ENCODE measurements at regions not wholly inside any gene's neighbourhood (a gene's known extent, or its start where the extent isn't known, plus 50 kb on each side); places are given as distances from the start of the nearest gene placed in this dataset.

DNA sequence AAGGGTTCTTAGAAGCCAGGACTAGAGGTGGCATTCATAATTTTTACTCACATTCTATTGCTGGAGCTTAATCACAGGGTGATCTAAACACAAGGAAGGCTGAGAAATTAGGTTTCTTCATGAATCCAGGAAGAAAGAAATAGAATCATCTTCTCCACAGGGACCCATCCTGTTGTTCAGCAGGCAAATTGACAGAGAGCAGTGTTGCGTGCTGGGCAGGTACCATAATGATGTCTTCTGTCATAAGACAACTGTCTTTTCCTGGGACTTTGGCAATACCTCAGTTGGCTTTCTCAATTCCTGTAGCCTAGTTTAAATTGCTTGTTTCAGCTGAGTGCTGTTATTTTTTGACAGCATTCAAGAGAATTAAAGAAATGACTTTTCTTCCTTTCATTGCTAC lies 468.0 kb upstream of the SYT1 start:
- intact Hi-C loops (cut with DNase I): no loop called here
- ATAC-seq (ENCODE audit: poor library complexity): no peak

DNA sequence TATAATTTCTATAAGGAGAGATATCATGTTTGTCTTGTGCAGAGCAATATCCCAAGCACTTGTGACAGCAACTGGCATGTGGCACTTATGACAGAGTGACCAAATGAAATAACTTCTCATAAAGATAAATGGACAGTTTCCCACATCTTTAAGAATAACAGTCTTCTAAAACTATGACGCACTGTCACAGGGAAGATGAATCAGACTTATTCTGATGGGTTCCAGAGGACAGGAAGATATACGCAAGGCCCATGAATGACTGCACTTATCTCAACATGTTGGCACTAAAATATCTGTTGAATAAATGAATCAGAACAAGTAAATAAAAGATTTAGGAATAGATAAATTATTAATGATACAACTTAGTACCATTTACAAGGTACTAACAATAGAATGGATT lies 465.8 kb upstream of the SYT1 start:
- DNase-seq (no peak), ATAC-seq (ENCODE audit: poor library complexity) (no peak)
- intact Hi-C loops (cut with DNase I): no loop called here

More for the DNA sequence above, 468.0 kb upstream of the SYT1 start:
- DNase-seq: no peak

DNA sequence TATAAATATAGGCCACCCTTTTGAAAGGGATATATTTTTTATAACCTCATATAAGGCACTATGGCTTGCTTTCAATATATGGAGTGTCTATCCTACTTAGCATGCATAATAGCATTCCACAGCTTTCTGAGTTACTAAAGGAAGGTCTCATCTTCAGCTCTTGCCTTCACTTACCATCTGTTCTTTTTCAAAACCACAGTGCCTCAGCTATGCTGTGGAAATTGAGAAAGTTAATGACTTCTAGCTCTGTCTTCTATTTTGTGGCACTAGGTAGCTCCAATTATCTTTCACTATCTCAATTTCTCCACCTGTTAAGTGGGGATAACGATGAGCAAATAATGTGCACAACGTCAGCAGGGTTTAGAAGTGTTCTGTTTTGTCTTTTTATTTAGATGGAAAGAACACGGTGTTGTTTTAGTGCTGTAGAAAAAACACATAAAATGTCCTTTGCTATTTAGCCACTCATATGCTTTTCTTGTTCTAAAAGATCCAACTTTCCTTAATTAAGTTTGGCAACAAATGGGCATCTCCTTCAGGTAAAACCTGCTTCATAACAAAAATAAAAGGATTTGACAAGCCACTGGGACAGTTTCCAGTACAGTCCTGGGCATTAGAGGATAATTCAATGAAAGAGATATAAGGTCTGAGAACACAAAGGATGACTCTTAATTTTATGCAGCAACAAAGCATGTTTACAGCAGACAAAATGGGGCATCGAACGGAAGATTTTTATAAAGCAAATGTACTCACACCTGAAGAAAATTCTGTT lies 462.0 kb upstream of the SYT1 start:
- intact Hi-C loops (cut with DNase I): no loop called here
- ATAC-seq (ENCODE audit: poor library complexity) (no peak), DNase-seq (no peak)

DNA sequence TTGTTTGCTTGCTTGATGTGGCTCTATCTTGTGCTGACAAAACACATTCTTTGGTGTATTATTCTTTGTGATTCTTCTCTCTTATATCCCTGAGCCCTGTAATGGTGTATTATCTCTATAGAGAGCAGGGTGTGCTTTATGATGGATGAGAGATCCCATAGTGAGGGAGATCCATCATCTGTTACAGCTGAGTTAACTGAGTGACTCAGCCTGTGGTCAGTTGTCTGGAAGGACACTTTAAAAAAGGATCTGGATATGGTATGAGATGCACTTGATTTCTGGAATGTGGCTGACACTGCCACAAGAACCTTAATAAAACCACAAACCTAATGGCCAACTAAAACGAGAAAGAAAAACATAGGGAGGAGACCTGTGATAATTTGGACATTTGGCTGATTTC lies 461.4 kb upstream of the SYT1 start:
- no peak for DNase-seq
- intact Hi-C loops (cut with DNase I): no loop called here
- ATAC-seq (ENCODE audit: poor library complexity): no peak

DNA sequence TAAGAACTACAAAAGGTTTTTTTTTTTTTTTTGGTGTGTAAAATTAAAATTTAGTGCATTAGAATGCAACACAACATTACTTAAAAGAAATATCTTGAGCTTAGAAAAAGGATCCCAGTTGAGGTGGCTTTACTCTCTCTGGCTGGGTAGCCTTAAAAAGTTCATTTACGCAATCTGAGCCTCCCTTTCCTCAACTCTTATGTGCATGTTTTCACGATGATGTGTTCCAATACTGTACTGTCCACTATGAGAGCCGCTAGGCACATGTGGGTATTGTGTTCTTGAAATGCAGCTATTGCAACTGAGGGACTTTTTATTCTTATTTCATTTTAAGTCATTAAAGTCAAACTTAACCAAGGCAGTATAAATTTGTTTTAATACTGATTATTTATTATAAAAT lies 460.9 kb upstream of the SYT1 start:
- intact Hi-C loops (cut with DNase I): no loop called here
- ATAC-seq (ENCODE audit: poor library complexity) (no peak), DNase-seq (no peak)

DNA sequence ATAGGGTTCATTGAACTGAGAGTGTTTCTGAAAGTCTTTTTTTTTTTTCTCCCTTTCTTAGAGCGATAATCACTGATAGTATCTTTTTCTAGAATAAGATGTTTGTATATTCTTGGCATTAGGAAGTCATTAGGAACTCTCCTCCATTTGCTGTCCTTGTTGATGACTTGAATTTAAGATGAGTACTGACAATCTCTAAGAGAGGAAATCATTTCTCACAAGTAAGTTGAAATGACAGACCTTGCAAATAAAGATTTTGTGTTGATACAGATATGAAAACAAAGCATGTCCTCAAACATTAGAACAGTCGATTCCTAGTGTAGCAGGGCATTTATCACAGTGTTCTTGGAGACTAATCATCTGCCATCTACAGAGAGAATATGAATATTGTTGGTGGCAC lies 458.4 kb upstream of the SYT1 start:
- intact Hi-C loops (cut with DNase I): no loop called here
- DNase-seq: no peak
- no peak for ATAC-seq (ENCODE audit: poor library complexity)

DNA sequence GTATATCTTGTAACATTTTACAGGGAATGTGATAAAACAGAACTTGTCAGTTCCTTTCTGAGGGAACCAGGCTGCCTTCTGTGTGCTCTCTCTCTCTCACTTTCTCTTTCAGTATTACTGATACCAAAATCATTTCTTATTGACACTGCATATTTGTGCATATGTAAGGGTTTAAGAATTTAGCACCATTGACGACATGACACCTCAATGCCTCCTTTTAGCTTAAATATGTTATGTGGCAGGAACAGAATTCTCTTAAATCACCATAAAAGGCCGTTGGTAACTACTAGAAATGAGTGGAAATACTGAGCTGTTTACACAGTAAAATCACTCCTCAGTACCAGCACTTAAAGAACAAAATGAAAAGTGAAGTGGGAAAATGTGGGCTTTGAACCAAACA lies 457.7 kb upstream of the SYT1 start:
- ATAC-seq (ENCODE audit: poor library complexity): no peak
- intact Hi-C loops (cut with DNase I): no loop called here
- no peak for DNase-seq

DNA sequence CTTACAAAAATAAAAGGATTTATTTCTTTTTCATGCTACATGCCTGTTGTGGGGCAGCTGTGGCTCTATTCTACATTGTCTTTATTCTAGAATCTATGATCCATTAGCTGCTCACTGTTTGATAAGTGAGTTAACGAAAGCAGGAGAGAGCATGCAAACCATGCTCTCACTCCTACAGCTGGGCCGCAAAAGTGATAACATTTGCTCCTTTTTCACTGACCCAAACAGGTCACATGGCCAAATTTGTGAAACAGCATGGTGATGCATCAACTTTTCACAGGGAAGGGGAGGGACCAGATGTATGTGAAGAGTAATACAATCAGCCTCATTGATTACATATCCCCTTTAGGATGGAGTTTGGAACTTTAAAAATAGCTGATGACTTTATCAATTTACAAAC lies 456.9 kb upstream of the SYT1 start:
- no peak for DNase-seq
- intact Hi-C loops (cut with DNase I): no loop called here
- ATAC-seq (ENCODE audit: poor library complexity): no peak

DNA sequence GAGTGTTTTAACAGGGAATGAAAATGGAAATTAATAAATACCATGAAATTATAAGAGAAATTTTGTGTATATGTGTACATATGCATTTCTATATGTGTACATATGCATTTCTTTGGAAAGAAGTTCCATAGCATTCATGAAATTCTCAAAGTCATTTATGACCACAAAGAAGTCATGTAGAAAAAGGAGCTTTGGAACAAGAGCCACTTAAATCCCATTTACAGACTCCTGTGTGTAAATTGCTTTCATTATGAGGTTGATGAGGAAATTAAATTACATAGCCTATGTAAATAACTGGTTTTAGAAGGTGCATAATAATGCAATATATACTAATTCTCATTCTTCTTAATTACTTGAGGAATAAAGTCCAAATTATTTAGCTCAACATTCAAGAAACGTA lies 450.5 kb upstream of the SYT1 start:
- ATAC-seq (ENCODE audit: poor library complexity) (no peak), DNase-seq (no peak)
- intact Hi-C loops (cut with DNase I): no loop called here

DNA sequence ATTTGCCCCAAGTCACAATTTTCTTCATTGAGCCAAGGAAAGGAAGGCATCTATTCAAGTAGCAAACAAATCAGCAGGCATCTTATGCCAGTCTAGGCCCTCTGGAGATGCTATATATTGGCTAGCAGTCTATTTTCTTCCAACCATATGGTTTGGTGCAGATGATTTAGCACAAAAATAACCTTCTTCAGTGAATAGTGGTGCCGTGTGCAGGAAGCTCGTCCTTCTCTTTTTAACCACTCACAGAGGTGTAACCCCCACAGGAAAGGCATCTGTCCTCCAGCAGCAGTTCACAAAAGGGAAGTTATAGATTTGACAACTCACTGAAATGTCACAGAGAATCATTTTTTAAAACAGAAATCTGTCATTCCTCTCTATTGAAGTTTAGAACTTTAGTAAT lies 445.7 kb upstream of the SYT1 start:
- ATAC-seq (ENCODE audit: poor library complexity) (no peak), DNase-seq (no peak)
- intact Hi-C loops (cut with DNase I): no loop called here

DNA sequence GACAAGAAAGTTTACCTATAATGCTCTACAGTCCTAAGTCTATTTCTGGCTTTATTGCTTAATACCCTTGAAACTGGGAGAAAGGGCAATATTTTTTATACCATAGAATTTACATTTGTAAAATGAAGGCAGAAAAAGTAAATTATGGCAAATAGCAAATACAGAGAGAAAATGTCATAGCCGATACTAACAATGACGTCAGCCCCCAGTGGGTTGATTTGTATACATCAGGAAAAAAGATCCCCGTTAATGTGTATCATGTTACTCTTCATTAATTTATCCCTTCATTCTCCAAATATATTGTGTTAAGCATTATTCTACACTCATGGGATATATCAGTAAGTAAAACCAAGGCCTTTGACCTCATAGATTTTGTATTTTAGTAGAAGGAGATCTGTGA lies 445.1 kb upstream of the SYT1 start:
- no peak for DNase-seq
- intact Hi-C loops (cut with DNase I): no loop called here
- ATAC-seq (ENCODE audit: poor library complexity): no peak

DNA sequence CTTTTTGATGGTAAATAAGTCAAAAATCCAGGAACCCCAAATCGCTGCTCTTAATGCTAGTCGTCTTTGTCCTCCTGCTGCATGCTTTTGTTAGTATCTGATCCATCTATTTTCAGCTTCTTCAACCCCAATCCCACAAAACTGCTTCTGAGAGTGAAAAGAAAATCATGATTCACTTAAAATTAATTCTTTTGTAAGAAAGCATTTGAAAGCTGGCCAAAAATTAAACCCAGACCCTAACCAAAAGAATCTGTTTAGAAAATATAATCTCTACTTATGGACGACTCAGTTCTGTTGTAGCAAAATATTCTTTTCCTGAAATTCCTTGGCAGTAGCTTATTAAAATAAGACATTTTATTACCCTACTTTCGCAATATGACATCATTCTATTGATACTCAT lies 443.6 kb upstream of the SYT1 start:
- no peak for DNase-seq

DNA sequence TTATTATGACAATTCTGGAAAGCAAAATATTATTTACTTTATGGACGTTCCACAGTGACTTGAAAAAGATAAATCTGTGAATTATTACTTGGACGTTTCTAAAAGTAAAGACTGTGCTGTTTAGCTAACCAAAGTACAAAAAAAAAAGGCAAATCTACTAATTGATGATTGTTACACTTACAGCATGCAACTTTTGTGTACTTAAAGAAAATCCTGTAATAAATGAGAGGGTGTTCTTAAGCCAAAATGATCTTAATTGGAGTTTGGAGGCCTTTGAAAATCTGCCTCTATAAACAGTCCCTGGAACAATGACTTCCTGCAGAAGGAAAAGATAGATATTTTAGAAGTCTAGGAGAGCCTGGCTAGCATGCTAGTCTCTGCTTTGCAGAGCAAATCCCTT lies 434.0 kb upstream of the SYT1 start:
- ATAC-seq (ENCODE audit: poor library complexity): no peak
- intact Hi-C loops (cut with DNase I): no loop called here

More for the DNA sequence above, 443.6 kb upstream of the SYT1 start:
- intact Hi-C loops (cut with DNase I): no loop called here
- no peak for ATAC-seq (ENCODE audit: poor library complexity)

DNA sequence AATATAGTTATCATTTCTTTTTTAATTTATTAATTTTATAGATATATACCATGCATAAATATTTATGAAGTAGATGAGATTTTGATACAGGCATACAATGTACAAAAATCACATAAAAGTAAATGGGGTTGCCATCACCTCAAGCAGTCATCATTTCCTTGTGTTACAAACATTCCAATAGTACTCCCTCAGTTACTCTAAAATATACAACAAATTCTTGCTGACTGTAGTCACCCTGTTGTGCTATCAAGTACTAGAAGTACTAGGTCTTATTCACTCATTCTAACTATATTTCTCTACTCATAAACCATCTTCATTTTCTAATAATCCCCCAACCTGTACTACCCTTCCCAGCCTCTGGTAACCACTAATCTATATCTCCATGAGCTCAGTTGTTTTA lies 432.6 kb upstream of the SYT1 start:
- no peak for DNase-seq
- ATAC-seq (ENCODE audit: poor library complexity): no peak
- intact Hi-C loops (cut with DNase I): no loop called here

More for the DNA sequence above, 434.0 kb upstream of the SYT1 start:
- DNase-seq: no peak

DNA sequence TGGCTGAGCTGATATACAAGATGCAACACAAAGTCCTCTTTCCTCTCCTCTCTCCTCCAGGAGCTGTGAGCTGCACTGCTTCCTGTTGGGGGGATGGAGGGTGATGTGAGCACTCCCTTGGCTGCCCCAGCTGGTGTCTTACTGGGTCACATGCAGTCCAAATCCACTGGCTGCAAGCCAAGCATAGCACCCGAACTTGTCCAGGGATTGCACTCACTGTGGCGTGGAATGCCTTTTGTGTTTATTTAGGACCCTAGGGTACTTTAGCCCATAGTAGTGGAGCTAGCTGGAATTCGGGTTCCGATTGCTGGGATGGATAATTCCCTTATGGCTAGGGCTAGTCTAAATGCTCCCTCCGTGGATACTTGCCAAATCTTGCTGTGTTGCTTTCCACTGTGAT lies 424.9 kb upstream of the SYT1 start:
- intact Hi-C loops (cut with DNase I): no loop called here
- DNase-seq: no peak

DNA sequence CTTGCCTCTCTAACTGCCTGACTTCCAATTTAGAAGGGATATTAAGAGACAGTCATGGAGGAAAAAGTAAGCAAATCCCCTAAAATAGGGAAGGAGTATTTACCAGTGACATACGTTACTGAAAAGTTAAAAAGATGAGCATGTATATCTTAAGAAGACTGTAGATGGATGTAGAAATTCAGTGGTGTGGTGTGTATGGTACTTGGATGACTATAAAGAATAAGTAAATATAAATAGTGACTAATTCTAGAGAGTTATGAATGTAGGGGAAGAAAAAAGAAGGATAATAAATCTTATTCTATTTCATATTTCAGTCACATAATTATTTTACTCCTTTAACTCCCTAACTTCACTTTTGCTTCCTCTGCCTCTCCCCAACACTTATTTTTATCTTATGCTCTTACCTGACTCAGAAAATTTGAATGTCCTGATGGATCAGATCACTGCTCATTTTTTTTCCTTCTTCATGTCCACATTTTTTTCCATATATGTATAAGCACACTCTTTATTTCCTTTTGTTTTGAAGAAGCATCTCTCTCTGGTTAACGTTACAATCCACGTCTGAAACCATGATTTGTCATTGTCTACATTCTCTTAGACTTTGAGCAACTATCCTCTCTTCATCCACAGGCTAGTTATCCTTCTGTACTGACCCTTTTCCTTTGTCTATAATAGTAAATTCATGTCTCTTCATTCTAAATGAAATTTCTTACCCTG lies 422.7 kb upstream of the SYT1 start:
- ATAC-seq (ENCODE audit: poor library complexity): no peak
- no peak for DNase-seq
- intact Hi-C loops (cut with DNase I): no loop called here

More for the DNA sequence above, 424.9 kb upstream of the SYT1 start:
- ATAC-seq (ENCODE audit: poor library complexity): no peak

DNA sequence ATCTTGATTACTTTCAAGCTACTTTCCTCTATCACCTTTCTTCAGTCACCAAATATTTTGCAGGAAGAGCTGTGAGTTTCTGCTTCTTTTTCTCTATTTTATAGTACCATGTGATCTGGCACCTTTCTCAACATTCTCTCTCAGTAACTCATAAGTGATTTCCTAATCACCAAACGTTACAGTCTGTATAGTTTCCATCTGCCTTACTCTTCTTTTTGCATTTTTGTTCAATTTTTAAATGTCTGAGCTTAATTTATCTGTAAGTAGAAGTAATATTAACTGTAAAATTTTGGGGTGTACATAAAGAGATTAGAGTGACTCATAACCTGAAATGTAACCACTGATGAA lies 422.1 kb upstream of the SYT1 start:
- DNase-seq: no peak
- no peak for ATAC-seq (ENCODE audit: poor library complexity)
- intact Hi-C loops (cut with DNase I): no loop called here

DNA sequence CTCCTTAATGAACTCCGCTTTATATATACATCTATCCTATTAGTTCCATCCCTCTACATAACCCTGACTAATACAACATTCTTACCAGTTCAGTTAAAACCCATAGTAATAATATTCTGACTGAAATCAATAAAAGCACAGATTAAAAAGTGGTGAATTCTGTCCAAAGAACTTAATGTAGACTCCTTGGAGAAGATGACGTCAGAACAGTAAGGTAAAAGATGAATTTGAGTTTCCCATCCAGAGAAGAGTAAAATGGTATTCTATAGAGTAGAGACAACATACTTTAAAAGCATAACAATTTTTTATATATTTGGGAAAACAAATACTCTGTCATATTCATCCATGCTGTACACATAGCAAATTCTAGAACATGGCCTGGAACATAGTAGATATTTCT lies 418.0 kb upstream of the SYT1 start:
- no peak for DNase-seq
- intact Hi-C loops (cut with DNase I): no loop called here
- ATAC-seq (ENCODE audit: poor library complexity): no peak

DNA sequence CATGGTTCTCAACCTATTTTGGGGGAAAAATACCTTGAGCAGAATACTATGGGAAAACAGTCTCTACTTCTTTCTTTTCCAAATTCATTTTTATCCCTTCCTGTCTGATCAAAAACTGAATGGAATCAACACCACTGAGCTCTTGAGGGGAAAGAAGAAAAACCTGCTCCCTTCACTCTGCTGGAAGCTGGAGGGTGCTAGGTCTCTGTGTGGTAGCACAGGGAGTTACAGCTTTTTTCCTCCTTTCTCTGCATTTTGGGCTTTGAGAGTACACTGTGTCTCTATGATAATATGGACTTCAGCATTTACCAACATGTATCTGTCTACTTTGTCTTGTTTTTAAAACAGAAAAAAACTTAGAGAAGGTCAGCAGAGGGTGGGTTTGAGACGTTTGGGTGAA lies 417.2 kb upstream of the SYT1 start:
- ATAC-seq (ENCODE audit: poor library complexity) (no peak), DNase-seq (no peak)
- intact Hi-C loops (cut with DNase I): no loop called here

DNA sequence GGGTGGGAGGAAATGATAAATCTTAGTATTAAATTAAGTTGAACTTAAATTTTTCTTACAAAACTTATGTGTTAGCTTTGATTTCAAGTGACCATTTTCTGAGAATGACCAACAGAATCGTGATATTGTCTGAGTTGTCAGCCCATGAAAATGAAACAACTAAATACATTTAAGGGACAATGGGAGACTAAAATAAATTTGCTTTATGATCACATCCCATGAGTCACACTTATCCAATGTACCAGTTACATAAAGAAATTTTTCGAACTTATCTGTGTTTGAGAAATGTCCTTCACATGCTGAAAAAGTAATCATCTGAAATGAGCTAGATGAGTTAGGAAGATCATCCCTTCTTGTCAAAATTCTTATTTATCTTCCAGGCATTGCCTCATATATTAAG lies 415.9 kb upstream of the SYT1 start:
- intact Hi-C loops (cut with DNase I): no loop called here
- ATAC-seq (ENCODE audit: poor library complexity): no peak
- DNase-seq: no peak

DNA sequence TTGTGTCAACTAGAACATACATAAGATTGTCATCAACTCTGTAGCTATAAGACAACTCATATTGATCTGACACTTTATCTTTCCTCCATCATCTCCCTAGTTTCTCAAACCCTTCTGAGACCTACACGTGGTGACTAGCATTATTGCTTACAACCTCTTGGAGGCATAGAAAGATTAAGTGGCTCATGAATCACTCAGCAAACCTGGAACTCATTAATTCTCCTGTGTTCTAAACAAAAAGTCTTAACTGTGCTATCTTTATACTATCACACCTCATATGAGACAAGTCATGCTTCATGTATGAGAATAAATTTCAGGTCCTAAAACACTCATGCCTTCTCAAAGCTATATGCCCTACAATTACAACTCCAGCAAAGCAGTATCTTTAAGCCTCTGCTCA lies 408.6 kb upstream of the SYT1 start:
- intact Hi-C loops (cut with DNase I): no loop called here
- ATAC-seq (ENCODE audit: poor library complexity): no peak
- no peak for DNase-seq

All from Right ventricle myocardium superior (tissue), 1 donor.